NCI-H774 (cell line): ENCODE measurements at regions not wholly inside any gene's neighbourhood (a gene's known extent, or its start where the extent isn't known, plus 50 kb on each side); places are given as distances from the start of the nearest gene placed in this dataset.

Source experiments
- DNase-seq: peaks from one replicate; lab custom pipeline; 2025; lab: John Stamatoyannopoulos, UW

- no peak for DNase-seq
Observed at GRCh38 chr12:74481078-74481477, 56.6 kb upstream of the ATXN7L3B start.

GRCh38 chr12:74482115-74482514 is 55.5 kb upstream of the ATXN7L3B start:
- DNase-seq = no peak

- no peak for DNase-seq
Observed at GRCh38 chr12:74483057-74483456, 54.6 kb upstream of the ATXN7L3B start.
